HepG2 (cell line): ENCODE measurements at regions not wholly inside any gene's neighbourhood (a gene's known extent, or its start where the extent isn't known, plus 50 kb on each side); places are given as distances from the start of the nearest gene placed in this dataset.

ENCODE experiments used
- POLR2A ChIP-seq, 2 experiments: IDR thresholded peaks; 2 replicates each; pipeline ENCODE4 v1.6.1; 2011; ENCODE audit warnings: low read depth in 2 of 2, low read length in 2 of 2, mild to moderate bottlenecking in 1 of 2, moderate library complexity in 1 of 2; ENCODE audit not compliant: insufficient read depth in 1 of 2
- TF ChIP-seq, protein P1 (sequence below): sonication (generic); formaldehyde crosslinking; IDR thresholded peaks from 2 replicates; pipeline ENCODE4 v1.5.0; 2020; ENCODE audit warnings: mild to moderate bottlenecking, missing genetic modification reagents, moderate library complexity

- TF ChIP-seq POLR2A (IDR thresholded peaks at IDR 0.05; ENCODE audit: insufficient read depth in 1 of 2, low read depth in 2 of 2, low read length in 2 of 2) = no peak
- TF ChIP-seq, protein P1, sequence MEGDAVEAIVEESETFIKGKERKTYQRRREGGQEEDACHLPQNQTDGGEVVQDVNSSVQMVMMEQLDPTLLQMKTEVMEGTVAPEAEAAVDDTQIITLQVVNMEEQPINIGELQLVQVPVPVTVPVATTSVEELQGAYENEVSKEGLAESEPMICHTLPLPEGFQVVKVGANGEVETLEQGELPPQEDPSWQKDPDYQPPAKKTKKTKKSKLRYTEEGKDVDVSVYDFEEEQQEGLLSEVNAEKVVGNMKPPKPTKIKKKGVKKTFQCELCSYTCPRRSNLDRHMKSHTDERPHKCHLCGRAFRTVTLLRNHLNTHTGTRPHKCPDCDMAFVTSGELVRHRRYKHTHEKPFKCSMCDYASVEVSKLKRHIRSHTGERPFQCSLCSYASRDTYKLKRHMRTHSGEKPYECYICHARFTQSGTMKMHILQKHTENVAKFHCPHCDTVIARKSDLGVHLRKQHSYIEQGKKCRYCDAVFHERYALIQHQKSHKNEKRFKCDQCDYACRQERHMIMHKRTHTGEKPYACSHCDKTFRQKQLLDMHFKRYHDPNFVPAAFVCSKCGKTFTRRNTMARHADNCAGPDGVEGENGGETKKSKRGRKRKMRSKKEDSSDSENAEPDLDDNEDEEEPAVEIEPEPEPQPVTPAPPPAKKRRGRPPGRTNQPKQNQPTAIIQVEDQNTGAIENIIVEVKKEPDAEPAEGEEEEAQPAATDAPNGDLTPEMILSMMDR (CRISPR knock-in tag) = no peak
These were observed 201.9 kb upstream of the PMEPA1 start for GRCh38 chr20:57911512-57912226.
